ENCODE measurements at regions not wholly inside any gene's neighbourhood (a gene's known extent, or its start where the extent isn't known, plus 50 kb on each side); places are given as distances from the start of the nearest gene placed in this dataset.
"Not testable (repeated sequence)": the region's sequence is repeated elsewhere in the genome, so short reads cannot be mapped to it uniquely, and the experiment has no call there.

DNA sequence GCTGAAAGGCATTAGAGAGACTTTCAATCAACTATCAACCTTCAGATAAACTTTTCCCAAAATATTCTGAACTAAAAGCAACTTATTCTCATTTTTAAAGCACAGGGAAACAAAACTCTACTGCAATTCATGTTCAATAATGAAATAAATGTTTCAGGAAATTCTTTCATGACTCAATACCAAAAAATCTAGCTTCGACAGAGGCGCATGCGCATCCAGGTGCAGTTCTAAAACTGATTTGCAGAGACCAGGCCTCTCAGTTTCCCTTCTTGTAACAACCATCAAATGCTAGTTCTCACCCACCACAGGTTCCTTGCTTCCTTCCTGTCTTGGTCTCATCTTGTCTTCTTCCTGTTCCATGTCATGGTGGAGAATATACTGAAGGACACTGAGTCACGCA, 55.3 kb upstream of the NRBF2 start:
- DNase-seq: no peak

DNA sequence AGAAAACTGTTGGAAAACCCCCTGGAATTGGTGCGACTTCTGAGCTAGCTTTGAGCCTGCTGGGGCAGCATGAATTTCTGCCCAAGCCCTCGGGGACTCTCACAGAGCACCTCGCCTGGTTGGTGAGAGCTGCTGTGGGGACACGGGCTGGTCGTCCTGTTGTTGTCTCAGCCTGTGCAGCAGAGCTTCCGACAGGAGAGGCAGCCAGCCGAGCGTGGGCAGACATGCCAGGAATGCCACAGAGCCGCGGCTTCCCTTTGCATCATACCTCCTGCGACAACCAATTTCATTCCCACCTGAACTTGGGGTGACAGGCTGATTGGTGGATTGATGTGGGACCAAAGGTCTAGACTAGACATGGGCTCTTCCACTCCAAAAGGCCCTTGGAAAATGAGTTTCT, 60.2 kb upstream of the NRBF2 start:
- no peak for DNase-seq

DNA sequence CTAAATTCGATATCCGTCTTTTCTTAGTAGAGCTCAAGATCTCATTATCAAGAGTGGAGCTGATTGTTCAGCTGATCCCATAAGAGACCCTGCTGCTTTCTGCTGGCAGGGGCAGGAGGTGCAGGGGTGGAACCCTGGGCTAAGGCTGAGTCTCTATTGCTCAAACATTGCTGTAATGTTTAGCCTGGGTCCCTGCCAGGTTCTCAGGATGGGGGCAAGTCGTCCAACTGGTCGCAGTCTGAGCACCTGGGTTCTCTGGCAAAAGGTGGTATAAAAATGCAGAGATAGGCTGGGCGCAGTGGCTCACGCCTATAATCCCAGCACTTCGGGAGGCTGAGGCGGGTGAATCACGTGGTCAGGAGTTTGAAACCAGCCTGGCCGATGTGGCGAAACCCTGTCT, 62.0 kb upstream of the NRBF2 start:
- peak; percentile 17 to 29 for DNase-seq

GRCh38 chr10:63069318-63069717, 63.8 kb upstream of the NRBF2 start:
- no peak for DNase-seq

GRCh38 chr10:63068246-63068645, 64.9 kb upstream of the NRBF2 start:
- no peak for DNase-seq

DNA sequence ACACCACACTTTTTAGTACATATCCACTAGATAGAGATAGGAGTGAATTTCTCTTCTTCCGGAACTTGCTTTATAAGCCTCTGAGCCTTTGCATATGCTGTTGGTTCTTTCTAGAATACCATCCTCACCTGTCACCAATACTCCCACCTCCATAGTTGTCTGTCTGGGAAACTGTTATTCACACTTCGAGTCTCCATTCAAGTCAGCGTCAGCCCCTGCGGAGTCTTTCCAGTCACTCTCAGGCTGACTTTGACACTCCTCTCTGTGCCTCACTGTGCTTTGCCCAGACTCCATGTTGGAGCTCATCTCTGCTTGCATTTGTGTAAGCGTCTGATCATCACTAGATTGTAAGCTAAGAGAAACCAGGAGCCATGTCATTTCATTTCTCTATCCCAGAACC, 66.5 kb upstream of the NRBF2 start:
- DNase-seq: no peak

GRCh38 chr10:63064706-63065105, 68.4 kb upstream of the NRBF2 start:
- DNase-seq: no peak

DNA sequence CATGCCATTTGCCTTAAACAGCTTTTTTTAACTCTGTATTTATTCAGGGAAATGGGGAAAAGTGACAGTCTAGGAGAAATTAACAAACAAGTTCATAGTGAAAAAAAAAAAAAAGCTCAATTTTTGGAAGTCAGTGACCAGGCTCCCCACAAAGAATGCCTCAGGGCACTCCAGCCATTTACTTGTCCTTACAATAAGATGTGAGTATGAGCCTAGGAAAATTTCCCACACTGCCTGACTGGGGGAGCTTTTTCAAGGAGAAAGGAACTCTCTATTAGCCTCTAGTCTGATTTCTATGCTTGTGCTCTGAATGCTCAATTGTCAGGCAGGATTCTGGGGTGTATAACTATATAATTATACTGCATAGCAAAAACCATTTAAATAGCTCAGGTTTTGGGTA, 74.9 kb upstream of the NRBF2 start:
- DNase-seq: no peak

DNA sequence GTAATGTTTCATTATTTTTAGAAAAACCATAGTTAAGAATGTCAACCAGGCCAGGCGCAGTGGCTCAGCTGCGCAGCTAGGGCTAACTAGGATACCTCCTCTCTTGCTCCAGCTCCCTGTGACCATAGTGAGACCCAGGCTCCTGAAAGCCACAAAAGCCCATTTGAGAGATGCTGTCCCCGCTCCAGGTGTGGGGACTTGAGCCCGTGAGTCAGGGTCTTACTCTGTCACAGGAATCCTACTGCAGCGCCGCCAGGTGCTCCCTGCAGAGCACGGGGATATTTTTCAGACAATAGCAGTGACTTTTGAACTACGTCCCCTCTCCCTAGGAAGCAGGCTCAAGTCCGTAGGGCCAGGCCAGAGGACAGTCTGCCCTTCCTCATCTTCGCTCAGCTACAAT, 75.6 kb upstream of the NRBF2 start:
- DNase-seq: no peak

GRCh38 chr10:63055705-63056104, 77.4 kb upstream of the NRBF2 start:
- DNase-seq: no peak

- no peak for DNase-seq
These were observed 78.1 kb upstream of the NRBF2 start for GRCh38 chr10:63054889-63055611.

GRCh38 chr10:63052083-63052482, 81.0 kb upstream of the NRBF2 start:
- no peak for DNase-seq

GRCh38 chr10:63042256-63042655, 90.9 kb upstream of the NRBF2 start:
- no peak for DNase-seq

- not testable (repeated sequence) for DNase-seq
These were observed 99.4 kb upstream of the NRBF2 start for GRCh38 chr10:63033616-63034185.

DNA sequence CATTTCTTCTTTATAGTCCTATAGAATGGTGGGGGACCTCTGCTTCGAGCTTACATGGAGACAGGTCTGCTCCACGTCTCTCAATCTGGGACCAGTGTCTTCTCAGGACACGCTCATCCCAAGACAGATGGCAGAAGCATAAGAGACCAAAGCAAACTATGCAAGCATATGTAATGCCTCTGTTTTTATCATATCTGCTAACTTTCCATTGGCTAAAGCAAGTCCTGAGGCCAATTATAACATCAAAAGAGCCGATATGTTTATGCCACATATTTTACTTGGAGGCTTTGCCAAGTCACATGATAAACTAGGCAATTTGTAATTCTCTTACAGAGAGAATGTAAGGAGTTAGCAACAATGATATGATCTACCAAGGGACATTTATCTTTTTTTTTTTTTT, 102.6 kb upstream of the NRBF2 start:
- peak; percentile 36 to 55 for DNase-seq

DNA sequence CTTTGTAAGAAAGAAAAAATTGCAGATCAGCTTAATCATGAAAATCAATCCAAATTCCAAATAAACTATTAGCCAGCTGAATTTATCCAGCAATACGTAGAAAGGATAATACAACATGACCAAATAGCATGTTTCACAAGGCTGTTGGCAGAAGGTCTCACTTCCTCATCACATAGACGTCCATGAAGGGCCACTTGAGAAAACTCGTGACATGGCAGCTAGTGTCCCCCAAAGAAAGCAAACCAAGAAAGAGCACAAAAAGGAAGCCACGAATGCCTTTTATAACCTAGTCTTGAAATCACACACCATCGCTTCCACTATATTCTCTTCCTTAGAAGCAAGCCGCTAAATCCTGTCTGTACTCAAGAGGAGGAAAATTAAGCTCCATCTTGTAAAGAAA, 105.6 kb upstream of the NRBF2 start:
- DNase-seq: no peak

DNA sequence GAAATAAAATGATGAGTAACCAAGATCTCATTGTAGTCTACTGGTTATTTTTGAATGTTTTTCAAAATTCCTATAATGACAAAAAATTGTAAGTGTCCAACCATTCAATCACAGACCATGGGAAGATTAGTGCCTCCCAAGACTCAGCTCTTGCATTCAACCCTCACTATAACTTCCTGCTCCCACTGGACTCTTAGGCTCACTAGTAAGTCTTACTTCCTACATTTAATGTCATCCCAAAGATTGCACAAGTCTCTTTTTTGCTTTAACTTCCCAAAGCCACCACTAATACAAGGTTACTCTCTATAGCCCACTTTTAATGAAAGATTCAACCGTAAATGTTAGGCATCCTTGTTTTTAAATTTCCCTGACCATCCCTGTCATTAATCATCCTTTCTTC, 111.9 kb upstream of the NRBF2 start:
- DNase-seq: no peak

DNA sequence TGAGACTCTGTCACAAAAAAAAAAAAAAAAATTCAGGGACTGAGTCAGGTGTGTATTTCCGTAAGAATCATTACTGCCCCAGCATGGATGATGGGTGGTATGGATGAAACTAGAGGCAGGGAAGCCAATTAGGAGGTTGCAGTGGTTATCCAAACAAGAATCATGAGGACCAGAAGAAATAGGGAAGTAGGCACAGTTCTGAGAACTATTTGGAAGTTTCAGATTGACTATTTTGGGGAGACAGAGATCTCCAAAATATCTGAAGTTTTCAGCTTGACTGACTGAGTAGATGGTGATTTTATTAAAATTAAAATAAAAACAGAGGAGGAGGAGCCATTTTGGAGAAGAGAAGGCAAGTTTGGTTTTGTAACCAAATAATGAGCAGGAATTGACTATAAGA, 119.4 kb upstream of the NRBF2 start:
- no peak for DNase-seq

- no peak for DNase-seq
These were observed 120.5 kb upstream of the NRBF2 start for GRCh38 chr10:63012623-63013022.

DNA sequence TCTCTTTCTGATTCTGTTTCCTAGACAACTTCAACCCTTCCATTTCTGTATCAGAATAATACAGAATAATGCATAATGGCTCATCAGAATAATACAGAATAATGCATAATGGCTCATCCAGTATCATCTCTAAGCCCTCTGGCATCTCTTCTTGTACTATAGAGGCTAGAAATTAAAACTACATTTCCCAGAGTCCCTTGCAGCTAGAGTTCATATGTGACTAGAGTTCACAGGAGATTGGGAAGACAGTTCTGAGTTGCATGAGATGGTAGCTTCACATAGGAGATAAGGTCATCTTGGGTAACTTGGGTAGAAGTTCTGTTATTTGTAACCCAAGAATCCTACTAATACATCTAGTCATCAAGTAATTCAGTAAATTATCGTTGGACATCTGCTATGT, 122.9 kb upstream of the NRBF2 start:
- DNase-seq: no peak

- no peak for DNase-seq
These were observed 124.6 kb upstream of the NRBF2 start for GRCh38 chr10:63008491-63008890.

- DNase-seq: no peak
These were observed 126.0 kb upstream of the NRBF2 start for GRCh38 chr10:63007112-63007511.

- DNase-seq: no peak
These were observed 127.9 kb upstream of the NRBF2 start for GRCh38 chr10:63005246-63005645.

DNA sequence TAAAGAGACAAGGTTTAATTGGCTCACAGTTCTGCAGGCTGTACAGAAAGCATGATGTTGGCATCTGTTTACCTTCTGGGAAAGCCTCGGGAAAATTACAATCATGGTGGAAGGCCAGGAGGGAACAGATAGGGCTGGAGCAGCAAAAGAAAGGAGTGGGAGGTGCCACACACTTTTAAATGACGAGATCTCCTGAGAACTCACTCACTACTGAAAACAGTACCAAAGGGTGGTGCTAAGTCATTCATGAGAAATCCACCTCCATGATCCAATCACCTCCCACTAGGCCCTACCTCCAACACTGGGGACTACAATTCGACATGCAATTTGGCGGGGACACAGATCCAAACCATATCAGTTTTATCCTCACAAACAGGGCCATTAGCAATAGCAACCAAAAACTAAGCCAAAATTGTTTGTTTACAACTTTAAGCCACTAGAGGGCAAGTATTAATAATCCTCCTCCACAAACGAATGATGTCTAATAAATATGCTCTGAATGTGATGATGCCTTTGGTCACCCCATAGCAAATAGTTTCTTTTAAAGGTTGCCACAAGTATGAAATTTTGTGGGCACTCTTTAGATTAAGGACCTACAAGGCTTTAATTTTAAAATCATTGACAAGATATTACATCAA, 129.2 kb upstream of the NRBF2 start:
- DNase-seq: no peak

Measured in right lung (tissue), 2 donors.